Activated CD4-positive, CD25-positive, alpha-beta regulatory T cell treated with anti-CD3 and anti-CD28 coated beads, Interleukin-2, amount 50 U/mL, for 24 hours (primary cell): ENCODE measurements at regions not wholly inside any gene's neighbourhood (a gene's known extent, or its start where the extent isn't known, plus 50 kb on each side); places are given as distances from the start of the nearest gene placed in this dataset.
"Not testable (repeated sequence)": the region's sequence is repeated elsewhere in the genome, so short reads cannot be mapped to it uniquely, and the experiment has no call there.

Source experiments
- ATAC-seq, 2 donors: fragments of 150-1000 bp; cut with Tn5 transposase; one replicate each; pipeline ENCODE4 v1.10.0; 2021; ENCODE audit warnings: mild to moderate bottlenecking in 1 of 2, moderate library complexity in 1 of 2

GRCh38 chr5:118462276-118462675 lies 526.1 kb downstream of the DTWD2 start:
- not testable (repeated sequence) for ATAC-seq

DNA sequence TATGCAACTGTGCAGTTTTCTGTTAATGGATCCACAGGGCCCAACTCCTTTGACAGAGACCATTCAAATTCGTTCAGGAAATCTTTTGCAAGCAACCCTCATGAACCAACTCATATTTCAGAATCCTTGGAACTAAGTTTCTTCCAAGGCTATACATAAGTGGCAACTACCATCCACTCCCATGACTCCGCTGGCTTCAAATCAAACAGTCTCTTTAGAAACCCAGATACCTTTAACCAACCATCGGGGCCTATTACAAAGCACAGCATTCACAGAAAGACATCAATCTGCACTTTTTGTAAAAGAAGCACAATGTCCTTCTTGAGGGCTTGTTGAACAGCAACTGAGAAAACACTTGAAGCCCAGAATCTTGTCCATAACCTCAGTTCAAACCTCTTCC lies 526.9 kb downstream of the DTWD2 start:
- no peak for ATAC-seq

- ATAC-seq, result no peak
Observed at GRCh38 chr5:118459490-118459889, 528.9 kb downstream of the DTWD2 start.

GRCh38 chr5:118456085-118456484 lies 532.3 kb downstream of the DTWD2 start:
- ATAC-seq, result no peak

- ATAC-seq, result no peak
Observed at GRCh38 chr5:118451697-118452247, 536.6 kb downstream of the DTWD2 start.

- ATAC-seq, result no peak
Observed at GRCh38 chr5:118450554-118451332, 537.6 kb downstream of the DTWD2 start.

DNA sequence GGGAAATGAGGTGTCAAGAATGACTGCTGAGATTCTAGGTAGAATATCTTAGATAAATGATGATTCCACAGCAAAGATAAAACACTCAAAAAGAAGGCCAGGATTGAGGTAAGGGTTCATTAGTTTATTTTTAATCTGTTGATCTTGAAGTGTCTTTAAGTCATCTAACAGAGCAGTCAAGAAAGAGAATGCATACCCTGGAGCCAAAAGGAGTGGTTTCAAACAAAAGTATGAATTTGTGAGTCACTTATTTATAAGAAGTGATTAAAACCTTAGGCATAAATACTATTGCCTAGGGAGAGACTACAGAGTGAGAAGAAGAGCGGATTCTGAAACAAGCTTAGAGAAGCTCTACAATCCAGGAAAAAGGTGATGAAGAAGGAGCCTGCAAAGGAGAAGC lies 541.0 kb downstream of the DTWD2 start:
- no peak for ATAC-seq

- ATAC-seq, result no peak
Observed at GRCh38 chr5:118441956-118442355, 546.4 kb downstream of the DTWD2 start.

DNA sequence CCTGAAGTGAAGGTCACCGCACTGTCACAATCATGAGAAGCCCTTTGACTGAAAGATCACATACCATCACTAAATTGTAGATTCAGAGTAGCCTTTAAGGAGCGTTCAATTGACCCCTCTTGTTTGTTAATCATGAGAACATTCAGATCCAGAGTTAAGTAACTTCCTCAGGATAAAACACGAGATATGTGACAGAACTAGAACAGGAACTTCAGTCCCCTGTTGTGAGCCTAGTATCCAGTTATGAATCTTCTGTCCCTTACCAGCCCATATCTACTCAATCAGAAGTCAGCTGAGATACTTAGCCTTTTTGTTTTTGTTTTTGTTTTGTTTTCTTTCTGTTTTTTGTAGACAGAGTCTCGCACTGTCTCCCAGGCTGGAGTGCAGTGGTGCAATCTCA lies 547.3 kb downstream of the DTWD2 start:
- ATAC-seq, result no peak

- ATAC-seq, result no peak
Observed at GRCh38 chr5:118440496-118440895, 547.9 kb downstream of the DTWD2 start.

DNA sequence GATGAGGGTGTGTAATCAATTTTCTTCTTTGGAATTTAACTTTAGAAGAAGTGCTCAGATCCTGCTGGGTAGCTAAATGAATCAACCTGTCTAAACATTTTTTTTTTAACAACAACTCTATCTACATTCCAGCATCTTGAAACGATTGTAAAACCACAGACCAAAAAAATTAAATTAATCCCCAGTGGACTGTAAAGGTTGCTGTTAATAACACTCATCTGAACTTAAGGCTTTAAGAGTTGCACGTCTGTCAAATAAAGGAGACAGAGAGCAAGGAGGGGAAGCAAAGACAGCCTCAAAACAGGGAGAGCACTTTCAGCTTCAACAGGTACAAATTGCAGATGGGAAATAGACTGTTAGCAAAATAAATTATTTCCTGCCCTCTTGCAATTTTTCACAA lies 548.5 kb downstream of the DTWD2 start:
- no peak for ATAC-seq

GRCh38 chr5:118435131-118435530 lies 553.2 kb downstream of the DTWD2 start:
- no peak for ATAC-seq

- ATAC-seq, result no peak
Observed at GRCh38 chr5:118434522-118434921, 553.8 kb downstream of the DTWD2 start.

- ATAC-seq, result no peak
Observed at GRCh38 chr5:118430076-118430475, 558.3 kb downstream of the DTWD2 start.

DNA sequence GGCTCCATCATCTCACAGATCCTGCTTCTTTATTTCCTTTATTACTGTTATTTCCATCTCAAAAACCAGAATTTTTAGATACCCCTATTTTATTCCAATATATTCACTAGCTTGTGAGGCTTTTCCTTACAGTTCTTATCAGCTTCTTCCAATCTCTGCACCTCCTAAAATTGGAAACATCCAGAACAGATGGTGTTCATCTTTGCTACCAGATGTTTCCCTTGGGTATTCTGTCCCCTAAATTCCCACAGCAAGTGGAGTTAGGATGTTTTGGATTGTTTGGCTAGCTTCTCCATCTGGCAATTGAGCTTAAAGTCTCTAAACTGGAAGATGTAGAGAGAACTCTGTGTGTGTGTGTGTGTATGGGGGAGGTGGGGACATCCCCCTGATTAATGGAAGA lies 580.4 kb downstream of the DTWD2 start:
- ATAC-seq, result no peak

- ATAC-seq, result no peak
Observed at GRCh38 chr5:118405650-118406061, 582.7 kb downstream of the DTWD2 start.

- no peak for ATAC-seq
Observed at GRCh38 chr5:118397236-118397635, 591.1 kb downstream of the DTWD2 start.

GRCh38 chr5:118392491-118392890 lies 595.9 kb downstream of the DTWD2 start:
- ATAC-seq, result no peak

DNA sequence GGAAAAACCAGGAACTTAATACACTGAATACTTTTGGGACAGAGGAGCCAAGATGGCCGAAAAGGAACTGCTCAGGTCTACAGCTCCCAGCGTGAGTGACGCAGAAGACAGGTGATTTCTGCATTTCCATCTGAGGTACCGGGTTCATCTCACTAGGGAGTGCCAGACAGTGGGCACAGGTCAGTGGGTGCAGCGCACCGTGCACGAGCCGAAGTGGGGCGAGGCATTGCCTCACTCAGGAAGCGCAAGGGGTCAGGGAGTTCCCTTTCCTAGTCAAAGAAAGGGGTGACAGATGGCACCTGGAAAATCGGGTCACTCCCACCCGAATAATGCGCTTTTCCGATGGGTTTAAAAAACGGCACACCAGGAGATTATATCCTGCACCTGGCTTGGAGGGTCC lies 605.4 kb downstream of the DTWD2 start:
- not testable (repeated sequence) for ATAC-seq

DNA sequence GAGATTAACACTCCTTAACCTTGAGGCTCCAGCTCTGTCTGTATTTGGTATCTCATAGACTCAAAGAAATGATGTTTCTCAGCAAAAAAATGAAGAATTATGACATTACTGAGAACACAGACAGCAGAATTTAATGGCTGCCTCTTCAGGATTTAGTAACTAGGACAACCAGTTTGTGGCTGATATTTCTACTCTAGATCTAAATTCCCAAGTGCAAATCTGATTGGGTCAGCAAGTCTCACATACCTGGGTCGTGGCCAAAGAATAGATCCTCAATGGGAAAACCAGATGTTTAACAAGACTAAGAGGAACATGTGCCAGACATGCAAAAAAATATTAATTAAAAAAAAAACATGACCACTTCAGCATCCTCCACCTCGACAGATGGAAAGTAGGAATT lies 608.9 kb downstream of the DTWD2 start:
- no peak for ATAC-seq

DNA sequence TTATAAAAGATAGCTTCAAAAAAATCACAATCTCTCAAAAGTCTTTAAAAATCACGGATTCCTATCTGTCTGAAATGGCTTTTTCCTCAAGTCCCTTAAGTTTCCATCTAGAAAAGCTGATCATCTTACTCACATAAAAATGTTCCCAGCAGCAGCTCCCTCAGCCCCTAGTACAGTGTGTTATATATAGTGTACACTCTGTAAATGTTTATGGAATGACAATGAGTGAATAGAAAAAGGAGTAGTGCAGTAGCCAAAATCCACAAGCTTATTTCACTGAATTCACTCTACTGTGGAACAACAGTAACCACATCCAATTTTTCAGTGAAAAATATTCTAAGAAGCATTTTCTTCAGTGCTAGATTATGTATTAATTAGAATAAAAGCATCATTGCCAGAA lies 609.4 kb downstream of the DTWD2 start:
- ATAC-seq, result no peak

GRCh38 chr5:118377420-118377819 lies 610.9 kb downstream of the DTWD2 start:
- ATAC-seq, result no peak

- ATAC-seq, result no peak
Observed at GRCh38 chr5:118371973-118372831, 616.1 kb downstream of the DTWD2 start.

- no peak for ATAC-seq
Observed at GRCh38 chr5:118366429-118366828, 621.9 kb downstream of the DTWD2 start.
